K562 (cell line): ENCODE measurements at regions not wholly inside any gene's neighbourhood (a gene's known extent, or its start where the extent isn't known, plus 50 kb on each side); places are given as distances from the start of the nearest gene placed in this dataset.

ENCODE experiments used
- ATAC-seq: fragments of 200-7000 bp; cut with Tn5 transposase; 3 replicates; pipeline ENCODE4 v1.9.1; 2020; ENCODE audit warnings: moderate library complexity
- BruUV-seq: library from RNA; stranded (reverse); fragments of 400-500 nt; replicated peaks from 2 replicates; lab custom pipeline; 2021; lab: Mats Ljungman, UMichigan
- CTCF ChIA-PET: fragments of 300-600 bp; formaldehyde crosslinking; extraction: SDS; loops from one replicate; lab custom pipeline; 2021; ENCODE audit warnings: low intra/inter-chr PET ratio; lab: Yijun Ruan, JAX
- POLR2A ChIA-PET: fragments of 300-600, 350-650 bp; sonication (Branson Sonifier 250); formaldehyde crosslinking; extraction: SDS; loops from one replicate; lab custom pipeline; 2021; ENCODE audit warnings: antibody characterized with exemption, inconsistent platforms; lab: Yijun Ruan, JAX
- DNase-seq, 4 experiments: peaks; one replicate each; pipeline versions ENCODE4 v3.0.0 to v3.0.0-alpha.2; 2011 to 2018; ENCODE audit warnings: low spot score in 3 of 4, mixed read lengths in 3 of 4; ENCODE audit errors: extremely low read depth in 1 of 4
- FAIRE-seq: peaks from 2 replicates; lab custom pipeline; 2011; peaks lifted over from hg19 to GRCh38; lab: Jason Lieb, UNC
- H2AFZ ChIP-seq: 2 replicates; pipeline ENCODE4 v1.6.0; 2011; ENCODE audit warnings: low read depth, low read length, control low read depth, inconsistent platforms
- H3K27ac ChIP-seq: fragments of 200-600 bp; 3 replicates; pipeline ENCODE4 v1.8.0; 2011; ENCODE audit warnings: low read depth, mild to moderate bottlenecking, control low read depth, inconsistent platforms, low read length, moderate library complexity, mixed read lengths; ENCODE audit errors: extremely low read depth
- H3K27me3 ChIP-seq, 2 experiments: fragments of 300-600 bp in 1 of 2; 2 replicates in 1 of 2; 3 replicates in 1 of 2; pipeline versions ENCODE4 v1.6.0 to v1.8.0; 2011; ENCODE audit warnings: inconsistent platforms in 2 of 2, low read length in 2 of 2, mild to moderate bottlenecking in 1 of 2, mixed read lengths in 1 of 2, moderate library complexity in 1 of 2; ENCODE audit not compliant: control insufficient read depth in 2 of 2, insufficient read depth in 2 of 2
- H3K36me3 ChIP-seq: fragments of 300-600 bp; 3 replicates; pipeline ENCODE4 v1.8.0; 2011; ENCODE audit warnings: mild to moderate bottlenecking, low read length, inconsistent platforms; ENCODE audit not compliant: control insufficient read depth, insufficient read depth
- H3K4me1 ChIP-seq, 2 experiments: fragments of 200-600 bp in 1 of 2; replicated peaks in 1 of 2; 2 replicates in 1 of 2; 3 replicates in 1 of 2; pipeline versions ENCODE4 v1.5.1 to v1.8.0; 2011; ENCODE audit warnings: inconsistent platforms in 2 of 2, low read length in 2 of 2, mild to moderate bottlenecking in 1 of 2, mixed read lengths in 1 of 2, moderate library complexity in 1 of 2; ENCODE audit not compliant: control insufficient read depth in 2 of 2, insufficient read depth in 2 of 2
- H3K4me2 ChIP-seq: 2 replicates; pipeline ENCODE4 v1.6.1; 2011; ENCODE audit warnings: low read length, control low read depth, inconsistent platforms, mixed read lengths; ENCODE audit not compliant: insufficient read depth
- H3K4me3 ChIP-seq: fragments of 200-600 bp; sonication (generic), shearing (Covaris generic); 2 replicates; pipeline ENCODE4 v1.5.1; 2016; ENCODE audit warnings: control low read depth, inconsistent platforms
- H3K79me2 ChIP-seq: fragments of 200-600 bp; 3 replicates; pipeline ENCODE4 v1.8.0; 2011; ENCODE audit warnings: low read length, inconsistent platforms; ENCODE audit not compliant: control insufficient read depth, insufficient read depth
- H3K9ac ChIP-seq, 2 experiments: 2 replicates each; pipeline versions ENCODE4 v1.6.0 to v1.6.1; 2011; ENCODE audit warnings: low read depth in 2 of 2, low read length in 2 of 2, control low read depth in 1 of 2, inconsistent platforms in 1 of 2, mild to moderate bottlenecking in 1 of 2, mixed read lengths in 1 of 2; ENCODE audit not compliant: insufficient read depth in 1 of 2
- H3K9me1 ChIP-seq: one replicate; pipeline ENCODE4 v1.6.0; 2011; ENCODE audit warnings: inconsistent platforms, mild to moderate bottlenecking, low read length, moderate library complexity; ENCODE audit not compliant: control insufficient read depth, insufficient read depth
- H3K9me3 ChIP-seq: replicated peaks from 2 replicates; pipeline ENCODE4 v1.5.1; 2011; ENCODE audit warnings: low read depth, low read length, inconsistent platforms; ENCODE audit not compliant: control insufficient read depth, insufficient read depth
- H4K20me1 ChIP-seq: replicated peaks from 2 replicates; pipeline ENCODE4 v1.6.1; 2011; ENCODE audit warnings: low read length, inconsistent platforms, mixed read lengths; ENCODE audit not compliant: control insufficient read depth, insufficient read depth
- CBX5 ChIP-seq: IDR thresholded peaks from 2 replicates; pipeline ENCODE4 v1.6.1; 2014; ENCODE audit warnings: low read depth, borderline replicate concordance
- GATA2 ChIP-seq: sonication (generic); formaldehyde crosslinking; IDR thresholded peaks from 2 replicates; pipeline ENCODE4 v1.4.0; 2020; ENCODE audit warnings: mild to moderate bottlenecking, missing genetic modification reagents
- MTA3 ChIP-seq: fragments of 450-650 bp; formaldehyde crosslinking; IDR thresholded peaks from 2 replicates; pipeline ENCODE4 v1.6.1; 2017; ENCODE audit warnings: mild to moderate bottlenecking, borderline replicate concordance
- RFX1 ChIP-seq: fragments of 450-650 bp; IDR thresholded peaks from 2 replicates; pipeline ENCODE4 v1.6.1; 2016; ENCODE audit warnings: mild to moderate bottlenecking, moderate library complexity
- TBL1XR1 ChIP-seq, 2 experiments: IDR thresholded peaks; 2 replicates each; pipeline ENCODE4 v1.6.1; 2012; ENCODE audit warnings: improper control_type of control experiment in 2 of 2, low read length in 2 of 2, mild to moderate bottlenecking in 1 of 2
- TCFL5 ChIP-seq: fragments of 250-450 bp; sonication (Bioruptor Pico); conservative IDR thresholded peaks from 2 replicates; pipeline ENCODE4 v1.6.1; 2021; ENCODE audit warnings: mild to moderate bottlenecking, moderate library complexity, matching md5 sums
- ZNF197 ChIP-seq: fragments of 200-800 bp; sonication (Bioruptor generic); IDR thresholded peaks from 2 replicates; pipeline ENCODE4 v1.6.1; 2016; ENCODE audit warnings: low read depth, missing genetic modification characterization, missing compliant biosample characterization
- ZNF23 ChIP-seq: fragments of 250-450 bp; sonication (Bioruptor Pico); IDR thresholded peaks from 2 replicates; pipeline ENCODE4 v1.4.0; 2020; ENCODE audit warnings: mild to moderate bottlenecking
- ZNF551 ChIP-seq: fragments of 250-450 bp; sonication (Bioruptor Pico); IDR thresholded peaks from 2 replicates; pipeline ENCODE4 v1.5.0; 2021; ENCODE audit warnings: mild to moderate bottlenecking, moderate library complexity
- ZZZ3 ChIP-seq: fragments of 450-650 bp; IDR thresholded peaks from 2 replicates; pipeline ENCODE4 v1.6.1; 2016; ENCODE audit warnings: antibody characterized with exemption, mild to moderate bottlenecking, moderate library complexity
- in situ Hi-C: fragments of 300-500 bp; cut with MboI; formaldehyde crosslinking; loops from 4 replicates; pipeline ENCODE4 v1.15.0; 2018; ENCODE audit warnings: inconsistent platforms, mixed read lengths
- intact Hi-C: fragments of 100-400 bp; cut with micrococcal nuclease; formaldehyde crosslinking; loops from 2 replicates; pipeline ENCODE4 v1.14.2; 2022
- TF ChIP-seq, protein P1 (sequence below): sonication (generic); formaldehyde crosslinking; IDR thresholded peaks from 2 replicates; pipeline ENCODE4 v1.8.0; 2022; ENCODE audit warnings: missing genetic modification reagents, mild to moderate bottlenecking, moderate library complexity, borderline replicate concordance
- TF ChIP-seq, protein P2 (sequence below): fragments of 250-450 bp; sonication (Bioruptor Pico); IDR thresholded peaks from 2 replicates; pipeline ENCODE4 v1.4.0; 2020
- TF ChIP-seq, protein P3 (sequence below), 2 experiments: fragments of 250-450 bp in 1 of 2; fragments of 450-650 bp in 1 of 2; sonication (Bioruptor Pico) in 1 of 2; IDR thresholded peaks; 2 replicates each; pipeline versions ENCODE4 v1.6.1 to v1.8.0; 2016 to 2021; ENCODE audit warnings: mild to moderate bottlenecking in 2 of 2, moderate library complexity in 2 of 2, missing compliant biosample characterization in 1 of 2, missing genetic modification characterization in 1 of 2

DNA sequence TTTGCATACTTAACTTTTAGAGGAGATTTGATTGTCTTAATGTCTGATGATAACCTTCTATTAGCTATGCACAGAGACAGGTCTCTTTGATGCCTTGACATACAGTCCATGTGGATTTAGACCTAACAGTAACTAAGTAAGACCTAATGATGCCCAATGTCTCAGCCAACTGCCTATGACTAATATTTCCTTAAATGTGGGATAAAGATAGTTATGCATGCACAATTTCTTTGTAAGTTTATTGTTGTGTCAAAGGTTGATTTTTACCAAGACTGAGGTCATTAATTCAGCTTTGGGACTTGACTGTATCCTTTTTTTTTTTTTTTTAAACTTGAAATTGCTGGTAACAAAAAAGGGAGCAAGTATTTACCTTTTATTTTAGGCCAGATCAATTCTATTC, 450.0 kb downstream of the HAO1 start:
- no peak overlapping the region for H3K9ac ChIP-seq
- H3K36me3 ChIP-seq: no peaks in the 10 kb centered on the region
- DNase-seq (no peak), FAIRE-seq (no peak), ATAC-seq (no peak)
- H2AFZ ChIP-seq: no peak overlapping the region
- TF ChIP-seq, protein P1, sequence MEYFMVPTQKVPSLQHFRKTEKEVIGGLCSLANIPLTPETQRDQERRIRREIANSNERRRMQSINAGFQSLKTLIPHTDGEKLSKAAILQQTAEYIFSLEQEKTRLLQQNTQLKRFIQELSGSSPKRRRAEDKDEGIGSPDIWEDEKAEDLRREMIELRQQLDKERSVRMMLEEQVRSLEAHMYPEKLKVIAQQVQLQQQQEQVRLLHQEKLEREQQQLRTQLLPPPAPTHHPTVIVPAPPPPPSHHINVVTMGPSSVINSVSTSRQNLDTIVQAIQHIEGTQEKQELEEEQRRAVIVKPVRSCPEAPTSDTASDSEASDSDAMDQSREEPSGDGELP (CRISPR knock-in tag): no peak
- TF ChIP-seq ZNF23 (CRISPR knock-in tag) (no peak), TCFL5 (CRISPR knock-in tag) (no peak), TBL1XR1 (IDR thresholded peaks at IDR 0.05; ENCODE audit: low read length in 2 of 2) (no peak), GATA2 (CRISPR knock-in tag) (no peak), CBX5 (no peak), ZZZ3 (no peak), ZNF551 (CRISPR knock-in tag) (no peak), ZNF197 (CRISPR knock-in tag) (no peak), RFX1 (no peak), MTA3 (no peak)
- TF ChIP-seq, protein P2, sequence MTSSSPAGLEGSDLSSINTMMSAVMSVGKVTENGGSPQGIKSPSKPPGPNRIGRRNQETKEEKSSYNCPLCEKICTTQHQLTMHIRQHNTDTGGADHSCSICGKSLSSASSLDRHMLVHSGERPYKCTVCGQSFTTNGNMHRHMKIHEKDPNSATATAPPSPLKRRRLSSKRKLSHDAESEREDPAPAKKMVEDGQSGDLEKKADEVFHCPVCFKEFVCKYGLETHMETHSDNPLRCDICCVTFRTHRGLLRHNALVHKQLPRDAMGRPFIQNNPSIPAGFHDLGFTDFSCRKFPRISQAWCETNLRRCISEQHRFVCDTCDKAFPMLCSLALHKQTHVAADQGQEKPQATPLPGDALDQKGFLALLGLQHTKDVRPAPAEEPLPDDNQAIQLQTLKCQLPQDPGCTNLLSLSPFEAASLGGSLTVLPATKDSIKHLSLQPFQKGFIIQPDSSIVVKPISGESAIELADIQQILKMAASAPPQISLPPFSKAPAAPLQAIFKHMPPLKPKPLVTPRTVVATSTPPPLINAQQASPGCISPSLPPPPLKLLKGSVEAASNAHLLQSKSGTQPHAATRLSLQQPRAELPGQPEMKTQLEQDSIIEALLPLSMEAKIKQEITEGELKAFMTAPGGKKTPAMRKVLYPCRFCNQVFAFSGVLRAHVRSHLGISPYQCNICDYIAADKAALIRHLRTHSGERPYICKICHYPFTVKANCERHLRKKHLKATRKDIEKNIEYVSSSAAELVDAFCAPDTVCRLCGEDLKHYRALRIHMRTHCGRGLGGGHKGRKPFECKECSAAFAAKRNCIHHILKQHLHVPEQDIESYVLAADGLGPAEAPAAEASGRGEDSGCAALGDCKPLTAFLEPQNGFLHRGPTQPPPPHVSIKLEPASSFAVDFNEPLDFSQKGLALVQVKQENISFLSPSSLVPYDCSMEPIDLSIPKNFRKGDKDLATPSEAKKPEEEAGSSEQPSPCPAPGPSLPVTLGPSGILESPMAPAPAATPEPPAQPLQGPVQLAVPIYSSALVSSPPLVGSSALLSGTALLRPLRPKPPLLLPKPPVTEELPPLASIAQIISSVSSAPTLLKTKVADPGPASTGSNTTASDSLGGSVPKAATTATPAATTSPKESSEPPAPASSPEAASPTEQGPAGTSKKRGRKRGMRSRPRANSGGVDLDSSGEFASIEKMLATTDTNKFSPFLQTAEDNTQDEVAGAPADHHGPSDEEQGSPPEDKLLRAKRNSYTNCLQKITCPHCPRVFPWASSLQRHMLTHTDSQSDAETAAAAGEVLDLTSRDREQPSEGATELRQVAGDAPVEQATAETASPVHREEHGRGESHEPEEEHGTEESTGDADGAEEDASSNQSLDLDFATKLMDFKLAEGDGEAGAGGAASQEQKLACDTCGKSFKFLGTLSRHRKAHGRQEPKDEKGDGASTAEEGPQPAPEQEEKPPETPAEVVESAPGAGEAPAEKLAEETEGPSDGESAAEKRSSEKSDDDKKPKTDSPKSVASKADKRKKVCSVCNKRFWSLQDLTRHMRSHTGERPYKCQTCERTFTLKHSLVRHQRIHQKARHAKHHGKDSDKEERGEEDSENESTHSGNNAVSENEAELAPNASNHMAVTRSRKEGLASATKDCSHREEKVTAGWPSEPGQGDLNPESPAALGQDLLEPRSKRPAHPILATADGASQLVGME: no peak
- TF ChIP-seq, protein P3, sequence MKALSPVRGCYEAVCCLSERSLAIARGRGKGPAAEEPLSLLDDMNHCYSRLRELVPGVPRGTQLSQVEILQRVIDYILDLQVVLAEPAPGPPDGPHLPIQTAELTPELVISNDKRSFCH (CRISPR knock-in tag; IDR thresholded peaks at IDR 0.05): no peak
- TF ChIP-seq, protein P3 (tag; IDR thresholded peaks at IDR 0.05): no peak
- H3K4me1 ChIP-seq: no peaks in the 10 kb centered on the region
- H4K20me1 ChIP-seq: no peaks in the 10 kb centered on the region
- ChIA-PET POLR2A (no interaction called here), CTCF (no interaction called here)
- no peaks in the 10 kb centered on the region for H3K9me1 ChIP-seq
- H3K4me3 ChIP-seq: no peak overlapping the region
- H3K27ac ChIP-seq: no peak overlapping the region
- in situ Hi-C loops (no loop called here), intact Hi-C loops (no loop called here)
- H3K4me2 ChIP-seq: no peak overlapping the region
- H3K79me2 ChIP-seq: no peaks in the 10 kb centered on the region
- H3K9me3 ChIP-seq: no peaks in the 10 kb centered on the region
- H3K27me3 ChIP-seq: no peaks in the 10 kb centered on the region
- no TSS peak for BruUV-seq
